H1 (cell line): ENCODE measurements at regions not wholly inside any gene's neighbourhood (a gene's known extent, or its start where the extent isn't known, plus 50 kb on each side); places are given as distances from the start of the nearest gene placed in this dataset.

Experiments
- CTCF ChIA-PET: fragments of 300-600 bp; sonication (Branson Sonifier 250); formaldehyde crosslinking; loops from one replicate; lab custom pipeline; 2021; ENCODE audit not compliant: partially characterized antibody; lab: Charles Lee
- POLR2A ChIA-PET: fragments of 300-600 bp; sonication (Branson Sonifier 250); formaldehyde crosslinking; loops from one replicate; lab custom pipeline; 2021; ENCODE audit warnings: inconsistent platforms; ENCODE audit not compliant: partially characterized antibody; lab: Charles Lee
- DNase-seq, 2 experiments: peaks; one replicate each; pipeline versions ENCODE4 v3.0.0 to v3.0.0-alpha.2; 2010 to 2022; ENCODE audit warnings: low spot score in 2 of 2, low read depth in 1 of 2, mixed read lengths in 1 of 2
- FAIRE-seq: peaks from 2 replicates; lab custom pipeline; 2011; peaks lifted over from hg19 to GRCh38; lab: Jason Lieb, UNC
- H2AFZ ChIP-seq: 2 replicates; pipeline ENCODE4 v1.8.1; 2012; ENCODE audit warnings: low read length, inconsistent platforms
- H2AK5ac ChIP-seq: 2 replicates; pipeline ENCODE4 v1.6.1; 2013; ENCODE audit warnings: low read depth, low read length
- H2BK120ac ChIP-seq: replicated peaks from 2 replicates; pipeline ENCODE3; 2013; ENCODE audit warnings: low read depth, low read length, inconsistent platforms
- H2BK12ac ChIP-seq: 2 replicates; pipeline ENCODE4 v1.6.1; 2013; ENCODE audit warnings: low read depth, low read length
- H2BK15ac ChIP-seq: 2 replicates; pipeline ENCODE4 v1.6.1; 2013; ENCODE audit warnings: low read length
- H2BK20ac ChIP-seq: 2 replicates; pipeline ENCODE4 v1.6.1; 2013; ENCODE audit warnings: low read length
- H2BK5ac ChIP-seq: 2 replicates; pipeline ENCODE4 v1.6.1; 2013; ENCODE audit warnings: low read depth, low read length
- H3K14ac ChIP-seq: 2 replicates; pipeline ENCODE4 v1.6.1; 2013; ENCODE audit warnings: inconsistent platforms; ENCODE audit not compliant: insufficient read length
- H3K18ac ChIP-seq: 2 replicates; pipeline ENCODE4 v1.6.1; 2013; ENCODE audit warnings: low read length; ENCODE audit errors: extremely low read depth
- H3K23ac ChIP-seq: 2 replicates; pipeline ENCODE4 v1.6.1; 2013; ENCODE audit warnings: inconsistent platforms; ENCODE audit not compliant: insufficient read length
- H3K23me2 ChIP-seq: 2 replicates; pipeline ENCODE4 v1.6.1; 2013; ENCODE audit warnings: low read depth, low read length
- H3K27ac ChIP-seq: 2 replicates; pipeline ENCODE4 v1.6.1; 2011; ENCODE audit warnings: low read depth, low read length, inconsistent platforms
- H3K27me3 ChIP-seq, 4 experiments: replicated peaks in 1 of 4; 1 replicate in 1 of 4; 2 replicates in 3 of 4; pipeline versions ENCODE4 v1.6.1 to v1.8.1; 2011 to 2013; ENCODE audit warnings: low read length in 3 of 4, mild to moderate bottlenecking in 3 of 4, inconsistent platforms in 2 of 4, mixed read lengths in 2 of 4, moderate library complexity in 1 of 4; ENCODE audit not compliant: control insufficient read depth in 3 of 4, insufficient read depth in 3 of 4; ENCODE audit errors: extremely low read depth in 1 of 4
- H3K36me3 ChIP-seq, 4 experiments: 2 replicates each; pipeline versions ENCODE4 v1.6.1 to v1.8.1; 2011 to 2013; ENCODE audit warnings: mild to moderate bottlenecking in 4 of 4, low read length in 3 of 4, moderate library complexity in 2 of 4, control low read depth in 1 of 4, inconsistent platforms in 1 of 4; ENCODE audit not compliant: insufficient read depth in 4 of 4, control insufficient read depth in 2 of 4
- H3K4ac ChIP-seq: replicated peaks from 2 replicates; pipeline ENCODE3; 2013; ENCODE audit warnings: low read length, low read depth, mixed read lengths, inconsistent platforms; ENCODE audit not compliant: insufficient read length
- H3K4me1 ChIP-seq, 4 experiments: replicated peaks in 1 of 4; 1 replicate in 1 of 4; 2 replicates in 3 of 4; pipeline versions ENCODE4 v1.6.1 to v1.8.1; 2011 to 2013; ENCODE audit warnings: low read length in 3 of 4, inconsistent platforms in 2 of 4, mixed read lengths in 1 of 4; ENCODE audit not compliant: insufficient read depth in 4 of 4, control insufficient read depth in 3 of 4
- H3K4me2 ChIP-seq, 2 experiments: 2 replicates each; pipeline versions ENCODE4 v1.6.1 to v1.8.1; 2011 to 2013; ENCODE audit warnings: low read depth in 2 of 2, low read length in 2 of 2, control low read depth in 1 of 2, inconsistent platforms in 1 of 2, mild to moderate bottlenecking in 1 of 2; ENCODE audit not compliant: insufficient read depth in 1 of 2
- H3K4me3 ChIP-seq, 4 experiments: fragments of 200-600, 300-600 bp in 1 of 4; sonication (generic), shearing (Covaris generic), sonication (Bioruptor Twin) in 1 of 4; 2 replicates each; pipeline versions ENCODE4 v1.5.1 to v1.8.1; 2011 to 2016; ENCODE audit warnings: low read length in 4 of 4, low read depth in 3 of 4, control low read depth in 2 of 4, inconsistent platforms in 2 of 4, mild to moderate bottlenecking in 2 of 4, mixed read lengths in 1 of 4, moderate library complexity in 1 of 4; ENCODE audit not compliant: insufficient read depth in 2 of 4; ENCODE audit errors: extremely low read depth in 1 of 4
- H3K56ac ChIP-seq: replicated peaks from 2 replicates; pipeline ENCODE3; 2013; ENCODE audit warnings: low read depth, mild to moderate bottlenecking, mixed read lengths, low read length, inconsistent platforms; ENCODE audit not compliant: insufficient read length
- H3K79me1 ChIP-seq: 2 replicates; pipeline ENCODE4 v1.6.1; 2013; ENCODE audit warnings: low read depth, low read length, control low read depth
- H3K79me2 ChIP-seq, 2 experiments: 2 replicates each; pipeline versions ENCODE4 v1.6.1 to v1.8.1; 2012 to 2013; ENCODE audit warnings: low read length in 2 of 2, mild to moderate bottlenecking in 2 of 2, inconsistent platforms in 1 of 2; ENCODE audit not compliant: insufficient read depth in 2 of 2, control insufficient read depth in 1 of 2
- H3K9ac ChIP-seq, 4 experiments: replicated peaks in 1 of 4; 1 replicate in 1 of 4; 2 replicates in 3 of 4; pipeline versions ENCODE4 v1.6.1 to v1.8.1; 2011 to 2013; ENCODE audit warnings: low read depth in 3 of 4, low read length in 3 of 4, control low read depth in 2 of 4, mild to moderate bottlenecking in 2 of 4, moderate library complexity in 2 of 4, inconsistent platforms in 1 of 4; ENCODE audit errors: extremely low read depth in 1 of 4
- H3K9me3 ChIP-seq, 2 experiments: 2 replicates each; pipeline versions ENCODE4 v1.6.1 to v1.8.1; 2012 to 2013; ENCODE audit warnings: mild to moderate bottlenecking in 2 of 2, moderate library complexity in 2 of 2, control low read depth in 1 of 2, inconsistent platforms in 1 of 2, low read depth in 1 of 2, low read length in 1 of 2, mixed read lengths in 1 of 2; ENCODE audit not compliant: insufficient read depth in 2 of 2
- H4K20me1 ChIP-seq, 2 experiments: replicated peaks in 1 of 2; 2 replicates each; pipeline versions ENCODE3 to v1.8.1; 2011 to 2013; ENCODE audit warnings: inconsistent platforms in 2 of 2, low read length in 2 of 2, mild to moderate bottlenecking in 1 of 2; ENCODE audit not compliant: insufficient read depth in 2 of 2, control insufficient read depth in 1 of 2
- H4K5ac ChIP-seq: 2 replicates; pipeline ENCODE4 v1.6.1; 2013; ENCODE audit warnings: low read length, low read depth, mixed read lengths, inconsistent platforms; ENCODE audit not compliant: insufficient read length
- H4K8ac ChIP-seq: 2 replicates; pipeline ENCODE4 v1.8.0; 2013; ENCODE audit warnings: mild to moderate bottlenecking, moderate library complexity, low read length, inconsistent platforms; ENCODE audit not compliant: insufficient read depth; ENCODE audit errors: extremely low read depth
- H4K91ac ChIP-seq: replicated peaks from 2 replicates; pipeline ENCODE3; 2013; ENCODE audit warnings: low read length, mixed read lengths, inconsistent platforms; ENCODE audit not compliant: insufficient read length
- ATF2 ChIP-seq: IDR thresholded peaks from 2 replicates; pipeline ENCODE4 v1.6.1; 2012; ENCODE audit warnings: low read length, inconsistent platforms
- ATF3 ChIP-seq: IDR thresholded peaks from 2 replicates; pipeline ENCODE4 v1.6.1; 2011; ENCODE audit warnings: low read depth, mild to moderate bottlenecking, low read length; ENCODE audit not compliant: insufficient read depth
- BRCA1 ChIP-seq: IDR thresholded peaks from 2 replicates; pipeline ENCODE4 v1.6.1; 2012; ENCODE audit warnings: low read depth, low read length, improper control_type of control experiment
- EGR1 ChIP-seq: IDR thresholded peaks from 2 replicates; pipeline ENCODE4 v1.6.1; 2011; ENCODE audit warnings: low read depth, low read length, borderline replicate concordance
- JUND ChIP-seq: IDR thresholded peaks from 2 replicates; pipeline ENCODE4 v1.6.1; 2011; ENCODE audit warnings: mild to moderate bottlenecking, improper control_type of control experiment, low read length
- KDM4A ChIP-seq: IDR thresholded peaks from one replicate; pipeline ENCODE4 v1.7.1; 2012; ENCODE audit warnings: low read depth, mild to moderate bottlenecking, moderate library complexity, low read length, inconsistent platforms; ENCODE audit not compliant: severe bottlenecking
- KDM5A ChIP-seq: fragments of 200-600 bp; IDR thresholded peaks from 2 replicates; pipeline ENCODE4 v1.7.1; 2012; ENCODE audit warnings: mild to moderate bottlenecking, low read length, inconsistent platforms, mixed read lengths
- NRF1 ChIP-seq: IDR thresholded peaks from 2 replicates; pipeline ENCODE4 v1.6.1; 2011; ENCODE audit warnings: mild to moderate bottlenecking, low read depth, low read length, improper control_type of control experiment
- SIRT6 ChIP-seq: IDR thresholded peaks from one replicate; pipeline ENCODE4 v1.7.1; 2012; ENCODE audit warnings: low read length, inconsistent platforms
- SP1 ChIP-seq: IDR thresholded peaks from 2 replicates; pipeline ENCODE4 v1.6.1; 2011; ENCODE audit warnings: low read depth, low read length
- SRF ChIP-seq: IDR thresholded peaks from 2 replicates; pipeline ENCODE4 v1.6.1; 2011; ENCODE audit warnings: mild to moderate bottlenecking, low read depth, low read length, moderate library complexity
- WGBS, 2 experiments: shearing (Covaris generic) in 1 of 2; methylation state at CpG; one replicate each; pipeline versions ENCODE4 v1.1.6 to v1.1.7; 2013 to 2015; ENCODE audit warnings: low lambda C conversion rate in 2 of 2, mixed read lengths in 2 of 2, inconsistent platforms in 1 of 2, low coverage in 1 of 2, missing lambda C conversion rate in 1 of 2; ENCODE audit not compliant: insufficient replicate concordance in 2 of 2, insufficient coverage in 1 of 2, insufficient read length in 1 of 2; ENCODE audit errors: extremely low coverage in 1 of 2, missing lambda C conversion rate in 1 of 2; 5-methylcytosine and 5-hydroxymethylcytosine counted together

GRCh38 chr5:126284977-126285696, 138.1 kb upstream of the GRAMD2B start:
- Histone ChIP-seq H3K9ac (no peak overlapping the region), H4K5ac (no peak overlapping the region), H3K36me3 (no peaks in the 10 kb centered on the region), H2BK120ac (no peak overlapping the region), H2BK5ac (no peak overlapping the region), H3K4me2 (no peak overlapping the region), H3K79me1 (no peaks in the 10 kb centered on the region), H3K56ac (no peak overlapping the region), H3K18ac (no peak overlapping the region), H2AFZ (no peak overlapping the region), H4K20me1 (no peaks in the 10 kb centered on the region), H3K4me3 (no peak overlapping the region), H2BK20ac (no peak overlapping the region), H3K23ac (no peak overlapping the region), H2AK5ac (no peak overlapping the region), H3K4me1 (0 out of 7 replicates have a peak, but pooled peaks cover 0 to 2% (median 0%) of the 10 kb centered on the region in 4 experiments), H2BK12ac (no peak overlapping the region), H2BK15ac (no peak overlapping the region), H3K9me3 (no peaks in the 10 kb centered on the region), H4K8ac (no peak overlapping the region), H3K79me2 (no peaks in the 10 kb centered on the region), H3K23me2 (no peaks in the 10 kb centered on the region; the same call in 1 of the 2 replicates), H3K4ac (no peak overlapping the region), H4K91ac (no peak overlapping the region), H3K27ac (no peak overlapping the region), H3K14ac (no peak overlapping the region), H3K27me3 (no peaks in the 10 kb centered on the region)
- POLR2A ChIA-PET, result no interaction called here
- FAIRE-seq (no peak), DNase-seq (no peak)
- 87% methylated on average over 6 of the region's 6 CpGs; no CpG with 5 or more reads in 1 of the 2 experiments for WGBS, 2 experiments
- CTCF ChIA-PET, result no interaction called here
- TF ChIP-seq JUND (no peak), KDM4A (no peak), SIRT6 (no peak), SRF (no peak), EGR1 (no peak), KDM5A (no peak), ATF2 (no peak), NRF1 (no peak), BRCA1 (no peak), ATF3 (no peak), SP1 (no peak)
